ENCODE measurements at regions not wholly inside any gene's neighbourhood (a gene's known extent, or its start where the extent isn't known, plus 50 kb on each side); places are given as distances from the start of the nearest gene placed in this dataset.

- peaks cover 5% of the 10 kb centered on the region; the same call in 1 of the 2 replicates for H3K9me3 ChIP-seq (ENCODE audit: control insufficient read depth, insufficient read depth, low read depth, low read length)
- in situ Hi-C loops (cut with HindIII; ENCODE audit: low pct_unique_long_range_greater_than_20kb, low sequenced_read_pairs): no loop called here
- POLR2A ChIA-PET: no interaction called here
- CTCF ChIA-PET: interaction anchor here (0.6 kb wide), 1 partner anchor 820 kb away, joined by 3 read pairs; no protein-coding TSS in a partner anchor
- H3K4me3 ChIP-seq (ENCODE audit: low read depth in 2 of 2, low read length in 2 of 2): no peak overlapping the region
- DNase-seq (ENCODE audit: low read depth, low spot score): no peak
- H3K27me3 ChIP-seq (ENCODE audit: control insufficient read depth, insufficient read depth, low read length): no peaks in the 10 kb centered on the region
- no peak for ATAC-seq
- no peak overlapping the region for H3K27ac ChIP-seq (ENCODE audit: low read length)
- BruUV-seq (replicated peaks): no TSS peak
- no peaks in the 10 kb centered on the region for H3K4me1 ChIP-seq (ENCODE audit: control insufficient read depth, insufficient read depth, low read length)
- intact Hi-C loops (cut with micrococcal nuclease; ENCODE audit: unreplicated experiment): no loop called here
- TF ChIP-seq, protein P1, sequence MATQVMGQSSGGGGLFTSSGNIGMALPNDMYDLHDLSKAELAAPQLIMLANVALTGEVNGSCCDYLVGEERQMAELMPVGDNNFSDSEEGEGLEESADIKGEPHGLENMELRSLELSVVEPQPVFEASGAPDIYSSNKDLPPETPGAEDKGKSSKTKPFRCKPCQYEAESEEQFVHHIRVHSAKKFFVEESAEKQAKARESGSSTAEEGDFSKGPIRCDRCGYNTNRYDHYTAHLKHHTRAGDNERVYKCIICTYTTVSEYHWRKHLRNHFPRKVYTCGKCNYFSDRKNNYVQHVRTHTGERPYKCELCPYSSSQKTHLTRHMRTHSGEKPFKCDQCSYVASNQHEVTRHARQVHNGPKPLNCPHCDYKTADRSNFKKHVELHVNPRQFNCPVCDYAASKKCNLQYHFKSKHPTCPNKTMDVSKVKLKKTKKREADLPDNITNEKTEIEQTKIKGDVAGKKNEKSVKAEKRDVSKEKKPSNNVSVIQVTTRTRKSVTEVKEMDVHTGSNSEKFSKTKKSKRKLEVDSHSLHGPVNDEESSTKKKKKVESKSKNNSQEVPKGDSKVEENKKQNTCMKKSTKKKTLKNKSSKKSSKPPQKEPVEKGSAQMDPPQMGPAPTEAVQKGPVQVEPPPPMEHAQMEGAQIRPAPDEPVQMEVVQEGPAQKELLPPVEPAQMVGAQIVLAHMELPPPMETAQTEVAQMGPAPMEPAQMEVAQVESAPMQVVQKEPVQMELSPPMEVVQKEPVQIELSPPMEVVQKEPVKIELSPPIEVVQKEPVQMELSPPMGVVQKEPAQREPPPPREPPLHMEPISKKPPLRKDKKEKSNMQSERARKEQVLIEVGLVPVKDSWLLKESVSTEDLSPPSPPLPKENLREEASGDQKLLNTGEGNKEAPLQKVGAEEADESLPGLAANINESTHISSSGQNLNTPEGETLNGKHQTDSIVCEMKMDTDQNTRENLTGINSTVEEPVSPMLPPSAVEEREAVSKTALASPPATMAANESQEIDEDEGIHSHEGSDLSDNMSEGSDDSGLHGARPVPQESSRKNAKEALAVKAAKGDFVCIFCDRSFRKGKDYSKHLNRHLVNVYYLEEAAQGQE (IDR thresholded peaks at IDR 0.05; ENCODE audit: insufficient read depth in 1 of 2, low read depth in 2 of 2, low read length in 1 of 2): no peak
- TF ChIP-seq CTCF (IDR thresholded peaks at IDR 0.05) (no peak), SIN3A (IDR thresholded peaks at IDR 0.05; ENCODE audit: borderline replicate concordance, insufficient read depth, low read depth, low read length) (no peak), POLR2AphosphoS5 (IDR thresholded peaks at IDR 0.05; ENCODE audit: low read depth, low read length) (no peak), TCF7L2 (IDR thresholded peaks at IDR 0.05; ENCODE audit: low read depth, low read length) (no peak)
- H3K36me3 ChIP-seq (ENCODE audit: control insufficient read depth, insufficient read depth, low read length): no peaks in the 10 kb centered on the region
Measured at GRCh38 chr2:111632661-111633060, 251.3 kb downstream of the ANAPC1 start.

GRCh38 chr2:111633189-111633588, 250.8 kb downstream of the ANAPC1 start:
- no peaks in the 10 kb centered on the region for H3K4me1 ChIP-seq (ENCODE audit: control insufficient read depth, insufficient read depth, low read length)
- no peaks in the 10 kb centered on the region for H3K36me3 ChIP-seq (ENCODE audit: control insufficient read depth, insufficient read depth, low read length)
- no peak overlapping the region for H3K27ac ChIP-seq (ENCODE audit: low read length)
- TF ChIP-seq SIN3A (IDR thresholded peaks at IDR 0.05; ENCODE audit: borderline replicate concordance, insufficient read depth, low read depth, low read length) (no peak), TCF7L2 (IDR thresholded peaks at IDR 0.05; ENCODE audit: low read depth, low read length) (no peak), CTCF (IDR thresholded peaks at IDR 0.05) (no peak), POLR2AphosphoS5 (IDR thresholded peaks at IDR 0.05; ENCODE audit: low read depth, low read length) (no peak)
- TF ChIP-seq, protein P1 (IDR thresholded peaks at IDR 0.05; ENCODE audit: insufficient read depth in 1 of 2, low read depth in 2 of 2, low read length in 1 of 2): no peak
- in situ Hi-C loops (cut with HindIII; ENCODE audit: low pct_unique_long_range_greater_than_20kb, low sequenced_read_pairs): no loop called here
- ChIA-PET CTCF (interaction anchor here (0.6 kb wide), 1 partner anchor 821 kb away, joined by 3 read pairs; no protein-coding TSS in a partner anchor), POLR2A (no interaction called here)
- intact Hi-C loops (cut with micrococcal nuclease; ENCODE audit: unreplicated experiment): no loop called here
- H3K4me3 ChIP-seq (ENCODE audit: low read depth in 2 of 2, low read length in 2 of 2): no peak overlapping the region
- H3K27me3 ChIP-seq (ENCODE audit: control insufficient read depth, insufficient read depth, low read length): no peaks in the 10 kb centered on the region
- H3K9me3 ChIP-seq (ENCODE audit: control insufficient read depth, insufficient read depth, low read depth, low read length): peaks cover 5% of the 10 kb centered on the region; the same call in 1 of the 2 replicates
- ATAC-seq: no peak
- no peak for DNase-seq (ENCODE audit: low read depth, low spot score)
- no TSS peak for BruUV-seq (replicated peaks)
